Transverse colon (tissue), 4 donors: ENCODE measurements at regions not wholly inside any gene's neighbourhood (a gene's known extent, or its start where the extent isn't known, plus 50 kb on each side); places are given as distances from the start of the nearest gene placed in this dataset.
"Not testable (repeated sequence)": the region's sequence is repeated elsewhere in the genome, so short reads cannot be mapped to it uniquely, and the experiment has no call there.

Experiments
- CTCF ChIP-seq, 5 experiments: fragments of 200-600 bp in 3 of 5; fragments of 450-650 bp in 2 of 5; sonication (generic) in 3 of 5; IDR thresholded peaks; 1 replicate in 2 of 5; 2 replicates in 3 of 5; pipeline ENCODE4 v1.5.1; 2016 to 2017; ENCODE audit warnings: antibody characterized with exemption in 5 of 5, inconsistent platforms in 3 of 5, mild to moderate bottlenecking in 2 of 5, moderate library complexity in 1 of 5
- EP300 ChIP-seq: sonication (generic); formaldehyde crosslinking; IDR thresholded peaks from one replicate; pipeline ENCODE4 v1.6.1; 2017; ENCODE audit warnings: antibody characterized with exemption, low read depth
- POLR2A ChIP-seq: fragments of 450-650 bp; IDR thresholded peaks from one replicate; pipeline ENCODE4 v1.6.1; 2016; ENCODE audit warnings: antibody characterized with exemption, mild to moderate bottlenecking, moderate library complexity
- POLR2AphosphoS5 ChIP-seq, 3 donors: sonication (generic); formaldehyde crosslinking; IDR thresholded peaks; one replicate each; pipeline ENCODE4 v1.6.1; 2016; ENCODE audit warnings: antibody characterized with exemption in 3 of 3

DNA sequence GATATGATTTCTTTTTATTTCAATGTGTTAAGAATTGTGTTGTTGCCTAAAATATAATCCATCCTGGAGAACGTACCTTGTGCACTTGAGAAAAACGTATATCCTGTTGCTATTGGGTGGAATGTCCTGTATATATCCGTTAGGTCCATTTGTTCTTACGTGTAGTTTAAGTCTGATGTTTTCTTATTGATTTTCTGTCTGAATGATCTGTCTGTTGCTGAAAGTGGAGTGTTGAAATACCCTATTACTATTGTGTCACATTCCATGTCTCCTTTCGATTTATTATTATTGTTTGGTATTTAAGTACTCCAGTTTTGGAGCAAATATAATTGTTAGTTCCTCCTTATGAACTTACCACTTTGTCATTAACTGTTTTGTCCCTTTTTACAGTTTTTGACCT is 270.6 kb downstream of the UBE2NL start:
- not testable (repeated sequence) for TF ChIP-seq POLR2AphosphoS5 (IDR thresholded peaks at IDR 0.05); CTCF (IDR thresholded peaks at IDR 0.05); POLR2A; EP300
